ENCODE measurements at regions not wholly inside any gene's neighbourhood (a gene's known extent, or its start where the extent isn't known, plus 50 kb on each side); places are given as distances from the start of the nearest gene placed in this dataset.

GRCh38 chr12:97312570-97313135, 150.0 kb upstream of the RMST start:
- TF ChIP-seq FOXM1 (IDR thresholded peaks at IDR 0.05; ENCODE audit: low read depth) (no peak), FOXJ3 (CRISPR knock-in tag; IDR thresholded peaks at IDR 0.05) (no peak), GABPA (IDR thresholded peaks at IDR 0.05; ENCODE audit: low read depth) (no peak), CTCF (IDR thresholded peaks at IDR 0.05) (0 out of 2 replicates have a peak, but pooled peaks have one; percentile 9)
- H4K20me1 ChIP-seq (ENCODE audit: insufficient read depth) = no peaks in the 10 kb centered on the region
- H3K4me3 ChIP-seq (ENCODE audit: low read depth in 2 of 2, low read length in 1 of 2) = no peak overlapping the region
- H3K4me2 ChIP-seq = no peak overlapping the region
- H3K27me3 ChIP-seq (ENCODE audit: insufficient read depth) = no peaks in the 10 kb centered on the region
- H3F3A ChIP-seq (replicated peaks; ENCODE audit: insufficient read depth) = no peaks in the 10 kb centered on the region
- ChIA-PET POLR2A (no interaction called here), CTCF (interaction anchor here (1.1 to 1.6 kb wide), 2 partner anchors 92 to 164 kb away, joined by 3 to 5 read pairs; no protein-coding TSS in a partner anchor)
- no peaks in the 10 kb centered on the region for H3K9me2 ChIP-seq
- WGBS (ENCODE audit: low lambda C conversion rate) = 14% methylated on average over 3 of the region's 3 CpGs
- H3K79me2 ChIP-seq (ENCODE audit: insufficient read depth) = no peaks in the 10 kb centered on the region
- no peaks in the 10 kb centered on the region for H3K9me3 ChIP-seq
- H2AFZ ChIP-seq (ENCODE audit: low read depth) = no peak overlapping the region
- H3K9ac ChIP-seq = no peak overlapping the region
- no peaks in the 10 kb centered on the region for H3K36me3 ChIP-seq (replicated peaks in 1 of 2; ENCODE audit: control insufficient read depth in 1 of 2, insufficient read depth in 2 of 2, low read length in 1 of 2)
- H3K4me1 ChIP-seq (ENCODE audit: control insufficient read depth in 1 of 2, insufficient read depth in 2 of 2, low read depth in 1 of 2, low read length in 1 of 2) = no peaks in the 10 kb centered on the region
- no peak for DNase-seq
- H3K27ac ChIP-seq (ENCODE audit: low read depth in 2 of 2, low read length in 1 of 2) = no peak overlapping the region

- no peaks in the 10 kb centered on the region for H3K27me3 ChIP-seq (ENCODE audit: insufficient read depth)
- H3K9me2 ChIP-seq = no peaks in the 10 kb centered on the region
- 14% methylated on average over 2 of the region's 2 CpGs for WGBS (ENCODE audit: low lambda C conversion rate)
- H2AFZ ChIP-seq (ENCODE audit: low read depth) = no peak overlapping the region
- H3K79me2 ChIP-seq (ENCODE audit: insufficient read depth) = no peaks in the 10 kb centered on the region
- CTCF ChIA-PET = interaction anchor here (1.6 kb wide), 1 partner anchor 165 kb away, joined by 5 read pairs; no protein-coding TSS in a partner anchor
- H3K9me3 ChIP-seq = no peaks in the 10 kb centered on the region
- H3K36me3 ChIP-seq (replicated peaks in 1 of 2; ENCODE audit: control insufficient read depth in 1 of 2, insufficient read depth in 2 of 2, low read length in 1 of 2) = no peaks in the 10 kb centered on the region
- no peak for DNase-seq
- no peaks in the 10 kb centered on the region for H4K20me1 ChIP-seq (ENCODE audit: insufficient read depth)
- POLR2A ChIA-PET = no interaction called here
- no peak overlapping the region for H3K4me3 ChIP-seq (ENCODE audit: low read depth in 2 of 2, low read length in 1 of 2)
- H3F3A ChIP-seq (replicated peaks; ENCODE audit: insufficient read depth) = no peaks in the 10 kb centered on the region
- no peak overlapping the region for H3K4me2 ChIP-seq
- no peak overlapping the region for H3K9ac ChIP-seq
- no peak overlapping the region for H3K27ac ChIP-seq (ENCODE audit: low read depth in 2 of 2, low read length in 1 of 2)
- H3K4me1 ChIP-seq (ENCODE audit: control insufficient read depth in 1 of 2, insufficient read depth in 2 of 2, low read depth in 1 of 2, low read length in 1 of 2) = no peaks in the 10 kb centered on the region
- no peak for TF ChIP-seq SMC3 (IDR thresholded peaks at IDR 0.05; ENCODE audit: low read depth, low read length)
- TF ChIP-seq FOXJ3 (CRISPR knock-in tag; IDR thresholded peaks at IDR 0.05) = no peak
- no peak for TF ChIP-seq FOXM1 (IDR thresholded peaks at IDR 0.05; ENCODE audit: low read depth)
- no peak for TF ChIP-seq TAF1 (IDR thresholded peaks at IDR 0.05; ENCODE audit: borderline replicate concordance, low read depth, low read length)
- no peak for TF ChIP-seq CTCF (IDR thresholded peaks at IDR 0.05)
- TF ChIP-seq REST (IDR thresholded peaks at IDR 0.05; ENCODE audit: low read depth, low read length) = no peak
- TF ChIP-seq RXRA (IDR thresholded peaks at IDR 0.05; ENCODE audit: borderline replicate concordance, low read depth) = no peak
- TF ChIP-seq FOSL2 (IDR thresholded peaks at IDR 0.05; ENCODE audit: borderline replicate concordance, low read depth) = no peak
- no peak for TF ChIP-seq ZBTB33 (IDR thresholded peaks at IDR 0.05; ENCODE audit: borderline replicate concordance, low read depth)
- no peak for TF ChIP-seq RFX5 (IDR thresholded peaks at IDR 0.05; ENCODE audit: low read length)
- TF ChIP-seq TEAD4 (IDR thresholded peaks at IDR 0.05; ENCODE audit: borderline replicate concordance, insufficient read depth) = no peak
- TF ChIP-seq MEF2A (IDR thresholded peaks at IDR 0.05; ENCODE audit: borderline replicate concordance, low read depth) = no peak
These were observed 149.0 kb upstream of the RMST start for GRCh38 chr12:97313471-97314190.
